ENCODE measurements at regions not wholly inside any gene's neighbourhood (a gene's known extent, or its start where the extent isn't known, plus 50 kb on each side); places are given as distances from the start of the nearest gene placed in this dataset.

DNA sequence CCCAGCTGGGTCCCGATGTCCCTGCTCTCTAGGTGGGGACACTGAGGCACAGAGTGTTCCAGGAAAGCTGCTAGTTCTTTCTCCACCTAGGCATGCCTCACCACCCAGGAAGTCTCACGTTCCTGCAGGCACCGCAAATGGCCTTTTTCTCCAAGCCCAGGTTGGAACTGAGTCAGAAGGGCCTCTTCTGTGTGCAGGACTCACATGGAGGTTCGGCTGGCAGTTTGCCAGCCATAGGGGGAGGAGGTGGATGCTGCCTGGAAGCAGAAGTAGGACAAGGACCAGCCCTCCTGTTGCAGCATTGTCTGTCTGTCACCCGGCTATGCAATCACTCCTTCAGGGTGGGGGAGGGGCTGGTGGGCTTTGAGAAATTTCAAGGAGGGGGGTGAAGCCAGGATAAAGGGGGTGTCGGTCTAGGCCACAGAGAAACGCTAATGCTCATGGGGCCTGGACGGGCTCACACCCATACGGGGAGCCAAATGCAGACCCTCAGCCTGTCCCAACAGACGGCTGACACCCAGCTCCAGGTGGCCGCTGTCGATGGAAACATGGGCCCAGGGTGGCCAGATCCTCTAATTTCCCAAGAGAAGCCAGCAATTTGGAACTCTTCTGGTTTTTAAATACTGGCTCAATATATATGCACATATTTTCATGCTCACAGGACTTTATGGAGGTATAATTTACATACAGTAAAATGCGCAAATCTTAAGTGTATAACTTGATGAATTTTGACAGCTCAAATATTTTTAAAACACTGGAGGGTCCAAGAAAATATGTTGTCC, 120.5 kb downstream of the PHETA1 start:
- Histone ChIP-seq H3K27ac (no peak overlapping the region), H3K27me3 (no peaks in the 10 kb centered on the region), H3K36me3 (no peaks in the 10 kb centered on the region), H3K4me1 (no peaks in the 10 kb centered on the region), H3K9me3 (peaks cover 0 to 16% (median 8%) of the 10 kb centered on the region in 4 donors), H3K4me3 (no peak overlapping the region)
- WGBS, 2 donors, result 47 to 48% methylated on average over 13 of the region's 13 CpGs
- TF ChIP-seq EP300 (IDR thresholded peaks at IDR 0.05) (no peak), POLR2AphosphoS5 (IDR thresholded peaks at IDR 0.05) (no peak), POLR2A (IDR thresholded peaks at IDR 0.05) (no peak)
- TF ChIP-seq, protein P1, sequence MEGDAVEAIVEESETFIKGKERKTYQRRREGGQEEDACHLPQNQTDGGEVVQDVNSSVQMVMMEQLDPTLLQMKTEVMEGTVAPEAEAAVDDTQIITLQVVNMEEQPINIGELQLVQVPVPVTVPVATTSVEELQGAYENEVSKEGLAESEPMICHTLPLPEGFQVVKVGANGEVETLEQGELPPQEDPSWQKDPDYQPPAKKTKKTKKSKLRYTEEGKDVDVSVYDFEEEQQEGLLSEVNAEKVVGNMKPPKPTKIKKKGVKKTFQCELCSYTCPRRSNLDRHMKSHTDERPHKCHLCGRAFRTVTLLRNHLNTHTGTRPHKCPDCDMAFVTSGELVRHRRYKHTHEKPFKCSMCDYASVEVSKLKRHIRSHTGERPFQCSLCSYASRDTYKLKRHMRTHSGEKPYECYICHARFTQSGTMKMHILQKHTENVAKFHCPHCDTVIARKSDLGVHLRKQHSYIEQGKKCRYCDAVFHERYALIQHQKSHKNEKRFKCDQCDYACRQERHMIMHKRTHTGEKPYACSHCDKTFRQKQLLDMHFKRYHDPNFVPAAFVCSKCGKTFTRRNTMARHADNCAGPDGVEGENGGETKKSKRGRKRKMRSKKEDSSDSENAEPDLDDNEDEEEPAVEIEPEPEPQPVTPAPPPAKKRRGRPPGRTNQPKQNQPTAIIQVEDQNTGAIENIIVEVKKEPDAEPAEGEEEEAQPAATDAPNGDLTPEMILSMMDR (IDR thresholded peaks at IDR 0.05), result no peak
- DNase-seq (peak in 1 of 2 donors; percentile 45), ATAC-seq (ENCODE audit: low FRiP score in 2 of 2) (no peak)

DNA sequence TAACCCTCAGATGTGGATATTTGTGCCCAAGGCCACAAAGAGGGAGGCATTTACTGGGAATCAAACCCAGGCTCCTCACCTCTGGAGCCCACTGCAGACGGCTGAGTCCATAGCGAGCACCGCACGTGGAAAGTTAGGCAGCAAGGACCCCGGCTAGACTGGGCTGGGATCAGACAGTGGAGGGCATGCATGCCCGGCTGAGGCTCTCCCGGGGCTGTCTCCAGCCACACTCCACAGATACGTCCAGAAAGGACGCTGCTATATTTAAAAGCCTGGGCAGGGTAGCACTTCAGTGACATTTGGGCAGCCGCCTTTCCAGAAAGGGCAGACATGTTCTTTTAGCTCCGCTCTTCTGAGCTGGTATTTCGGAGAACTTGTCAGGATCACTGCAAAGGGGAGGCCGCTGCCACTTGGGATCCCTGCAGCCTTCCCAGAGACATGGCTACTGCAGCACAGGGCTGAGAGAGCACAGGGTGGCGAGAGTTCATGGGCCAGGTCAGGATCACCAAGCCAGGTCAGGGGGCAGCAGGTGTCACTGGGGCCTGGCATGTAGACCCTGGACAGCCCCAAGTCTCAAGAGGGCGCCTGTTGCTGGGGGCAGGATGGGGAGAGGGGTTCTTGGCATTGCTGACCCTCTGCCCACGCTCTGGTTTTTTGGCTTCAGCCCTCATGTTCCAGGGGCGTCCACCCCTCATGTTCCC, 121.7 kb downstream of the PHETA1 start:
- Histone ChIP-seq H3K36me3 (no peaks in the 10 kb centered on the region), H3K4me1 (no peaks in the 10 kb centered on the region), H3K9me3 (peaks cover 0 to 16% (median 8%) of the 10 kb centered on the region in 4 donors), H3K27ac (no peak overlapping the region), H3K27me3 (no peaks in the 10 kb centered on the region), H3K4me3 (no peak overlapping the region)
- 87 to 89% methylated on average over 14 to 17 of the region's 17 CpGs for WGBS, 2 donors
- DNase-seq (no peak), ATAC-seq (ENCODE audit: low FRiP score in 2 of 2) (no peak)
- TF ChIP-seq EP300 (IDR thresholded peaks at IDR 0.05), result no peak
- TF ChIP-seq POLR2AphosphoS5 (IDR thresholded peaks at IDR 0.05), result no peak
- TF ChIP-seq POLR2A (IDR thresholded peaks at IDR 0.05), result no peak
- TF ChIP-seq, protein P1 (IDR thresholded peaks at IDR 0.05), result no peak

DNA sequence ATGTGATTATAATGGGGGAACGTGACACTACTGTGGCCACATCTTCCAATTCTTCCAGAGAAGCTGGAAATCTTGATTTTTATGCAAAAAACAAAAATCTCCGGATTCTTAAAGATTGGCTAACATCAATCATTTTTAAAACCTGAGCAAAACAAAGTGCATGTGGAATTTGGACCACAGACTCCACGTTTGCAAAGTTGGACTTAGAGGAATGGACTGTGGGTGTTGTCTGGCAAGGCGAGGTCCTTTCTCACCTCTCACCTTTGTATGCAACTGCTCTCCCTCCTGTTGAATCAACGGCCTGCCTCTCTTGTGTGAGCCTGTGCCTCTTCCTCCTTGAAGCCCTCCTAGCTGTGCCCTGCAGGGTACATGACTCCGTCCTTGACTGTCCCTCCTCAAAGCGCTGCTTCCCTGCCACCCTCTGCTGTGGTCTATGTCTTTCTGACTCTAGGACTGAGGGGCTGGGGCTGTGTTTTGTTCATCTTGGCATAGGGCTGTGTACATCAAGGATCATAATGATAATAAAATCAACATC, 122.4 kb downstream of the PHETA1 start:
- H3K27me3 ChIP-seq, result no peaks in the 10 kb centered on the region
- TF ChIP-seq POLR2A (IDR thresholded peaks at IDR 0.05), result no peak
- TF ChIP-seq EP300 (IDR thresholded peaks at IDR 0.05), result no peak
- no peak for TF ChIP-seq POLR2AphosphoS5 (IDR thresholded peaks at IDR 0.05)
- TF ChIP-seq, protein P1 (IDR thresholded peaks at IDR 0.05), result no peak
- H3K27ac ChIP-seq, result no peak overlapping the region
- ATAC-seq (ENCODE audit: low FRiP score in 2 of 2) (no peak), DNase-seq (no peak)
- H3K36me3 ChIP-seq, result no peaks in the 10 kb centered on the region
- H3K4me3 ChIP-seq, result no peak overlapping the region
- 74 to 82% methylated on average over 7 of the region's 7 CpGs for WGBS, 2 donors
- H3K4me1 ChIP-seq, result no peaks in the 10 kb centered on the region
- H3K9me3 ChIP-seq, result peaks cover 0 to 16% (median 8%) of the 10 kb centered on the region in 4 donors

DNA sequence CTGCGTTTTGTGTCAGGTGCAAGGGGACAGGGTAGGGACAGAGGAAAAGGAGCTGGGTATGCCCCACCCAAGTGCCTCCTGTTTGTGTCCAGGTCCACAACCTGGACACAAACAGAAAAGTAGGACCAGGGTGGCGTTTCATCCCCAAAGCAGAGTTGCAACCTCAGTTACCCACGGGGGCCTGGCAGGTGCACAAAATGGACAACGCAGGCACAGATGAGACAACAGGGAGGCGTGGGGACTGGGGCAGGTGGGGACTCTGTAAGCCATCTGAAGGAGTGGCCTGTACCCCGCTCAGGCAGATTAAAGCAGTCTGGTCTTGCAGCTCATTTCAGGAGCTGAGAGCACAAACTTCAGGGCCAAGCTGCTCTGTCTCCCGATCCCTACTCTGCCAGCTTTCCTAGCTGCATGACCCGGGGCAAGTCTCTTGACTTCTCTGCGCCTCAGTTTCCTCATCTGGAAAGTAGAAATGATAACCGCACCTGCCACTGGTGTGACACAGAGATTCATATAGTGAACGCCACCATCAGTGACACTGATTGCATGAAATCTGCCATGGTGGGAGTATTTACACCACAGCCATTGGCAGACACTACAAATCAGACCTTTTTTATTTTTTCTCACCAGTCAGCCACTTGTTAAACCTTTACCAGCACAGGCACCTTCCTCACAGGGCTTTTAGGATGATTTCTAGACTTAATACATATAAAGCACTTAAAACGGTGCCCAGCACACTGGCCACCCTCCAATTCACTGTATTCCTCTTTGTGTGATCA, 123.0 kb downstream of the PHETA1 start:
- TF ChIP-seq, protein P1 (IDR thresholded peaks at IDR 0.05), result no peak
- TF ChIP-seq POLR2AphosphoS5 (IDR thresholded peaks at IDR 0.05) (no peak), EP300 (IDR thresholded peaks at IDR 0.05) (no peak), POLR2A (IDR thresholded peaks at IDR 0.05) (no peak)
- Histone ChIP-seq H3K27ac (no peak overlapping the region), H3K36me3 (no peaks in the 10 kb centered on the region), H3K27me3 (no peaks in the 10 kb centered on the region), H3K4me3 (no peak overlapping the region), H3K4me1 (no peaks in the 10 kb centered on the region), H3K9me3 (peaks cover 0 to 16% (median 8%) of the 10 kb centered on the region in 4 donors)
- ATAC-seq (ENCODE audit: low FRiP score in 2 of 2) (no peak), DNase-seq (no peak)
- WGBS, 2 donors, result 77 to 92% methylated on average over 10 to 12 of the region's 12 CpGs
